ENCODE measurements at regions not wholly inside any gene's neighbourhood (a gene's known extent, or its start where the extent isn't known, plus 50 kb on each side); places are given as distances from the start of the nearest gene placed in this dataset.
A peak's percentile ranks its signal among the peaks of the same experiment; 100 is the strongest.
"Not testable (repeated sequence)": the region's sequence is repeated elsewhere in the genome, so short reads cannot be mapped to it uniquely, and the experiment has no call there.

DNA sequence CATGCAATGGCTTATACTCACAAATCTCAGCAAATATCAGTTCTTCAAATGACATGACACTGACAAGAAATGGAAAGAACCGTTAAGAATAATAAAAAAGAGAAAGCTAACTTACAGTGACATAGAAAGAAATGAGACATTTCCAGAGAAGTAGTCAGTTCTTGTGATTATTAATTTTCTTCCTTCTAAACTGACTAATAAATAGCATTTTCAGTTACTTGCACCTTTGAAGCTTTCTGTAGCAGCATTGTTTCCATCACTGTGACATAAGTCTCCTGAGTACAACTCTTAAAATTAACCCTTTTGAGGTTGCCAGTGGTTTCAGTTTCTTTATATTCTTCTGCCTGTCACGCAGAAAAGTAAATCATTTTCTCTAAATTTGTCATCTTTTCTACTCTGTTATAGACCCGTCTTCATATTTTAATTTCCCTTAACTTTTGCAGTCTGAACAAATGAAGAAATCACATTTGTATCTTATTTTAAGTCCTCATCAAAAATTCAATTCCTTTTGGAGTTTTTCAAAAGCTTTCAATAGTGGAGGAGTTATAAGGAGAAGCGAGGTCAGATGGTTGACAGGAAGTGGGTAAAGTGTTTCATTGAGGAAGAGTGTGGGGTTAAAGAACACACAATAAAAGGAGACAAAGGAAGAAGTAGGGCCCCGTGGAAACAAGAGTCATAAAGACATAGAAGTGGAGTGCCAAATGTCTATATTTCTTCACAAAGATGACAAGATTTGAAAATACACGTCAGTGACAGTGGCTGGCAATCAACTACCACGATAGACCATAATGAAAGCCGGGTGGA is 57.9 kb upstream of the S1PR1 start:
- CTCF ChIA-PET, result no interaction called here
- no peak overlapping the region for H3K27ac ChIP-seq (ENCODE audit: low read depth, low read length)
- no peaks in the 10 kb centered on the region for H3K27me3 ChIP-seq (ENCODE audit: control insufficient read depth, insufficient read depth, low read length)
- POLR2A ChIA-PET, result no interaction called here
- TF ChIP-seq, protein P1, sequence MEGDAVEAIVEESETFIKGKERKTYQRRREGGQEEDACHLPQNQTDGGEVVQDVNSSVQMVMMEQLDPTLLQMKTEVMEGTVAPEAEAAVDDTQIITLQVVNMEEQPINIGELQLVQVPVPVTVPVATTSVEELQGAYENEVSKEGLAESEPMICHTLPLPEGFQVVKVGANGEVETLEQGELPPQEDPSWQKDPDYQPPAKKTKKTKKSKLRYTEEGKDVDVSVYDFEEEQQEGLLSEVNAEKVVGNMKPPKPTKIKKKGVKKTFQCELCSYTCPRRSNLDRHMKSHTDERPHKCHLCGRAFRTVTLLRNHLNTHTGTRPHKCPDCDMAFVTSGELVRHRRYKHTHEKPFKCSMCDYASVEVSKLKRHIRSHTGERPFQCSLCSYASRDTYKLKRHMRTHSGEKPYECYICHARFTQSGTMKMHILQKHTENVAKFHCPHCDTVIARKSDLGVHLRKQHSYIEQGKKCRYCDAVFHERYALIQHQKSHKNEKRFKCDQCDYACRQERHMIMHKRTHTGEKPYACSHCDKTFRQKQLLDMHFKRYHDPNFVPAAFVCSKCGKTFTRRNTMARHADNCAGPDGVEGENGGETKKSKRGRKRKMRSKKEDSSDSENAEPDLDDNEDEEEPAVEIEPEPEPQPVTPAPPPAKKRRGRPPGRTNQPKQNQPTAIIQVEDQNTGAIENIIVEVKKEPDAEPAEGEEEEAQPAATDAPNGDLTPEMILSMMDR (IDR thresholded peaks at IDR 0.05; ENCODE audit: low read depth, low read length), result no peak
- H3K4me3 ChIP-seq (ENCODE audit: low read depth, low read length), result no peak overlapping the region
- no peak for DNase-seq (ENCODE audit: low read depth, low spot score)
- H3K9me3 ChIP-seq (ENCODE audit: control insufficient read depth, insufficient read depth, low read length), result no peaks in the 10 kb centered on the region

DNA sequence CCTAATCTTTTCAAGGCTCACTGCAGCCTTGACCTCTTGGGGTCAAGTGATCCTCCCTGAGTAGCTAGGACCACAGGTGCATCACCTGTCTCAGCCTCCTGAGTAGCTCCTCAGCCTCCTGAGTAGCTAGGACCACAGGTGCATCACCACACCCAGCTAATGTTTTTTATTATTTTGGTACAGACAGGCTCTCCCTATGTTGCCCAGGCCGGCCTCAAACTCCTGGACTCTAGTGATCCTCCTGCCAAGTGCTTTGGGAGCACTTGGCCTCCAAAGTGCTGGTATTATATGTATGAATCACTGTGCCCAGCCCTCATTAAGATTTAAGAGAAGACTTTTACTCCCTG is 58.5 kb upstream of the S1PR1 start:
- ChIA-PET POLR2A (no interaction called here), CTCF (no interaction called here)
- TF ChIP-seq, protein P1 (IDR thresholded peaks at IDR 0.05; ENCODE audit: low read depth, low read length), result no peak
- H3K27ac ChIP-seq (ENCODE audit: low read depth, low read length), result no peak overlapping the region
- H3K27me3 ChIP-seq (ENCODE audit: control insufficient read depth, insufficient read depth, low read length), result no peaks in the 10 kb centered on the region
- H3K4me3 ChIP-seq (ENCODE audit: low read depth, low read length), result no peak overlapping the region
- DNase-seq (ENCODE audit: low read depth, low spot score), result no peak
- no peaks in the 10 kb centered on the region for H3K9me3 ChIP-seq (ENCODE audit: control insufficient read depth, insufficient read depth, low read length)

DNA sequence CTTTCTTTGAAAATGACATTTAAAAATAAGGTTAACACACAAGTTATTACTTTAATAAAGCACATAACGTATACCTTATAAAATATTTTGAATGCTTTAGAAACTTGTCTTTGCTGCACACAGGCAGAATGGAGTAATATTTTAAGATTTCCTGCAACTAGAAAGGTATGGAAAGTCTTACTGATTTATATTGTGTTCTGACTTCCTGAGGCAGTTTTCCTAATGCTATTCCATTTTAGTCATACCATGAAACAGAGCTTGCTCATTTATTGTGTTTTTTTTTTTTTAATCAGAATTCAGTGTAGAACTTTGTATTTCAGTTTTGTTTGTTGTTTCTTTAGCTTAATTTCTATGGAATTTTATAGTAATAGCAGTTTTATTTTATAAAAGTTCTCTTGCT is 60.9 kb upstream of the S1PR1 start:
- DNase-seq (ENCODE audit: low read depth, low spot score), result no peak
- Histone ChIP-seq H3K4me3 (ENCODE audit: low read depth, low read length) (no peak overlapping the region), H3K27ac (ENCODE audit: low read depth, low read length) (no peak overlapping the region), H3K9me3 (ENCODE audit: control insufficient read depth, insufficient read depth, low read length) (no peaks in the 10 kb centered on the region), H3K27me3 (ENCODE audit: control insufficient read depth, insufficient read depth, low read length) (no peaks in the 10 kb centered on the region)
- TF ChIP-seq, protein P1 (IDR thresholded peaks at IDR 0.05; ENCODE audit: low read depth, low read length), result no peak
- POLR2A ChIA-PET, result no interaction called here
- CTCF ChIA-PET, result interaction anchor here (1.5 to 2.6 kb wide), 3 partner anchors 24 to 113 kb away, joined by 3 to 6 read pairs (median 5); no protein-coding TSS in a partner anchor

DNA sequence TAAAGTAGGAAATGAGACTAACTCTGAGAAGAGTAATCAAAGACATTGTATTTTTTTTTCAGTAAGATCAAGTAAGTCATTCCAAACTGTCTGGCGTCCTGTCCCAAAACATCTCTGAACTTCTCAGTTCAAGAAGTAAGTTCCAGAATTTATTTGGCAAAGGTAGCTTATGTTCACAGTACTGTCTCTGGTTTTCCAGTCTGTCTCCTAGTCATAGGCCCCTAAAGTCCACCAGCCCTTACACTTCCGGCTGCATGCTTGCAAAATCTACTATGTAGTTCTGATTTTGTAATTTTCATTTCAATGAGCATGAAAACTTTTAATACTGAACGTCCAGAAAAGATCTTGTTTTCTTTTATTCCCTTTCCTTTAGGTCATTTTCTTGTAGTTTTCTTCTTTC is 61.4 kb upstream of the S1PR1 start:
- ChIA-PET POLR2A (no interaction called here), CTCF (interaction anchor here (1.5 to 2.6 kb wide), 3 partner anchors 24 to 113 kb away, joined by 3 to 6 read pairs (median 5); no protein-coding TSS in a partner anchor)
- H3K27ac ChIP-seq (ENCODE audit: low read depth, low read length), result no peak overlapping the region
- H3K27me3 ChIP-seq (ENCODE audit: control insufficient read depth, insufficient read depth, low read length), result no peaks in the 10 kb centered on the region
- no peak overlapping the region for H3K4me3 ChIP-seq (ENCODE audit: low read depth, low read length)
- H3K9me3 ChIP-seq (ENCODE audit: control insufficient read depth, insufficient read depth, low read length), result no peaks in the 10 kb centered on the region
- no peak for DNase-seq (ENCODE audit: low read depth, low spot score)
- TF ChIP-seq, protein P1 (IDR thresholded peaks at IDR 0.05; ENCODE audit: low read depth, low read length), result no peak

DNA sequence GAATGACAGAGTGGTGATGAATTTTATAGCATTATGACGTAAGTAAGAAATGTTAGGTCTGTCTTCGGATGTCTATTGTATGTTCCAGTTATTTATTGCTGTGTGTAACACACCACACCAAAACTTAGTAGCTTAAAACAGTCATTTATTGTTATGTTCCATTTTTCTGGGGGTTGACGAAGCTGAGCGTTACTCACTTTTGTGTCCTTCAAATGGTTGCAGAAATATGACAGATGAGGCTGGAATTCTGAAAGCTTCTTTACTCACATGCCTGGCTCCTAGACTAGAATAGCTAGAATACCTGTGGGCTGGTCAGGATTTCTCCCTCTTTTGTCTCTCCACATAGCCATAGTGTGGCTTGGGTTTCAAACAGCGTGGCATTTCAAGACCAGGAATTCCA is 62.1 kb upstream of the S1PR1 start:
- H3K9me3 ChIP-seq (ENCODE audit: control insufficient read depth, insufficient read depth, low read length), result no peaks in the 10 kb centered on the region
- peak overlapping the region; percentile 33 for H3K27ac ChIP-seq (ENCODE audit: low read depth, low read length)
- CTCF ChIA-PET, result interaction anchor here (0.6 to 2.6 kb wide), 3 partner anchors 64 to 254 kb away, joined by 3 to 5 read pairs (median 3); no protein-coding TSS in a partner anchor
- H3K4me3 ChIP-seq (ENCODE audit: low read depth, low read length), result no peak overlapping the region
- H3K27me3 ChIP-seq (ENCODE audit: control insufficient read depth, insufficient read depth, low read length), result no peaks in the 10 kb centered on the region
- peak; percentile 33 for DNase-seq (ENCODE audit: low read depth, low spot score)
- TF ChIP-seq, protein P1 (IDR thresholded peaks at IDR 0.05; ENCODE audit: low read depth, low read length), result no peak
- POLR2A ChIA-PET, result interaction anchor here (0.5 to 0.9 kb wide), 3 partner anchors 26 to 94 kb away, joined by 3 to 17 read pairs (median 3); no protein-coding TSS in a partner anchor

DNA sequence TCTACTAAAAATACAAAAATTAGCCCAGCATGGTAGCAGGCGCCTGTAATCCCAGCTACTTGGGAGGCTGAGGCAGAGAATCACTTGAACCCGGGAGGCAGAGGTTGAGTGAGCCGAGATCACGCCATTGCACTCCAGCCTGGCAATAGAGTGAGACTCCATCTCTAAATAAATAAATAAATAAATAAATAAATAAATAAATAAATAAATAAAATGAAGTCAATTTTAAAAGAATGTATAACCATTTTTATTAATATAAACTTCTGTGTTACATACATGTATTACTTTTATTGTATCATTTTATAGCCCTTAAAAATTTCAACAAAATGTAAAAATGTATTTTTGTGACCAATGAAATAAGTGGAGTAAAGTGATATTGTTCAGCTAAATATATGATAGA is 62.5 kb upstream of the S1PR1 start:
- H3K9me3 ChIP-seq (ENCODE audit: control insufficient read depth, insufficient read depth, low read length); DNase-seq (ENCODE audit: low read depth, low spot score); H3K4me3 ChIP-seq (ENCODE audit: low read depth, low read length); H3K27ac ChIP-seq (ENCODE audit: low read depth, low read length); H3K27me3 ChIP-seq (ENCODE audit: control insufficient read depth, insufficient read depth, low read length): not testable (repeated sequence)
- POLR2A ChIA-PET, result interaction anchor here (0.6 to 0.9 kb wide), 2 partner anchors 26 to 94 kb away, joined by 3 read pairs; no protein-coding TSS in a partner anchor
- CTCF ChIA-PET, result interaction anchor here (0.6 to 2.6 kb wide), 4 partner anchors 24 to 254 kb away, joined by 3 to 5 read pairs (median 3); no protein-coding TSS in a partner anchor

All from AG04450 (cell line).